Breast epithelium (tissue), 4 donors: ENCODE measurements at regions not wholly inside any gene's neighbourhood (a gene's known extent, or its start where the extent isn't known, plus 50 kb on each side); places are given as distances from the start of the nearest gene placed in this dataset.

Source experiments
- DNase-seq, 2 donors: peaks; one replicate each; pipeline ENCODE4 v3.0.0-alpha.2; 2019; ENCODE audit warnings: low spot score in 2 of 2
- H3K27ac ChIP-seq, 2 donors: fragments of 200-600 bp; sonication (generic) in 1 of 2; one replicate each; pipeline ENCODE4 v1.5.1; 2016 to 2019; ENCODE audit warnings: mild to moderate bottlenecking in 1 of 2
- H3K27me3 ChIP-seq, 2 donors: fragments of 200-600 bp; sonication (generic) in 1 of 2; one replicate each; pipeline versions ENCODE4 v1.5.1 to v1.6.0; 2017 to 2019; ENCODE audit warnings: control low read depth in 1 of 2, mild to moderate bottlenecking in 1 of 2
- H3K36me3 ChIP-seq: fragments of 200-600 bp; one replicate; pipeline ENCODE4 v1.5.1; 2019
- H3K4me1 ChIP-seq, 2 donors: fragments of 200-600 bp; sonication (generic); one replicate each; pipeline ENCODE4 v1.5.1; 2016 to 2019; ENCODE audit warnings: control low read depth in 1 of 2
- H3K4me3 ChIP-seq, 3 donors: fragments of 200-600 bp; sonication (generic); 1 replicate in 2 of 3; 2 replicates in 1 of 3; pipeline ENCODE4 v1.5.1; 2016 to 2019; ENCODE audit warnings: mild to moderate bottlenecking in 3 of 3, moderate library complexity in 2 of 3
- H3K9me3 ChIP-seq, 2 donors: fragments of 200-600 bp; sonication (generic) in 1 of 2; one replicate each; pipeline ENCODE4 v1.5.1; 2016 to 2019; ENCODE audit warnings: control low read depth in 1 of 2
- POLR2A ChIP-seq: fragments of 450-650 bp; IDR thresholded peaks from one replicate; pipeline ENCODE4 v1.6.1; 2016; ENCODE audit warnings: antibody characterized with exemption, mild to moderate bottlenecking, moderate library complexity
- POLR2AphosphoS5 ChIP-seq, 3 donors: sonication (generic); formaldehyde crosslinking; IDR thresholded peaks; one replicate each; pipeline ENCODE4 v1.6.1; 2017; ENCODE audit warnings: antibody characterized with exemption in 3 of 3
- intact Hi-C: fragments of 100-400 bp; cut with DNase I; formaldehyde crosslinking; loops from one replicate; pipeline ENCODE4 v1.15.1; 2023; ENCODE audit warnings: low total_unique reads
- TF ChIP-seq, protein P1 (sequence below), 3 donors: fragments of 450-650 bp; IDR thresholded peaks; one replicate each; pipeline ENCODE4 v1.5.1; 2016 to 2017; ENCODE audit warnings: antibody characterized with exemption in 3 of 3, mild to moderate bottlenecking in 3 of 3, moderate library complexity in 3 of 3

DNA sequence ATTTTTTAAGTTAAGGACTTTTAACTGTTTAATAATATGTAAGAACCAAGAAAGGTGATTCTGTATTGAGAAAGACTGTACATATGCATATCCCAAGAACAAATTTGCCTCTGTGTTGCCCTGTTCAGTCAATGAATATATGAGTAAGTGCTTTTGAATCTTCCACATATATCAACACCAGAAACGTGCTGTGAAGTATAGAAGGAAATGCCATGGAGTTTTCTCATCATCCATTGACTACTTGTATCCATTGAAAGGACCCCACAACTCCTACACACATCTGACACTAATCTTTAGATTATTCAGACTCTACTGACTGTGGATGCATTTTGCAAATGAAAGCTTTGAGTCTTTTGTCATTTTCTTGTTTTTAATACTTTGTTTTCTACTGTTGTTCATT is 366.9 kb downstream of the S1PR1 start:
- intact Hi-C loops = no loop called here
- TF ChIP-seq, protein P1, sequence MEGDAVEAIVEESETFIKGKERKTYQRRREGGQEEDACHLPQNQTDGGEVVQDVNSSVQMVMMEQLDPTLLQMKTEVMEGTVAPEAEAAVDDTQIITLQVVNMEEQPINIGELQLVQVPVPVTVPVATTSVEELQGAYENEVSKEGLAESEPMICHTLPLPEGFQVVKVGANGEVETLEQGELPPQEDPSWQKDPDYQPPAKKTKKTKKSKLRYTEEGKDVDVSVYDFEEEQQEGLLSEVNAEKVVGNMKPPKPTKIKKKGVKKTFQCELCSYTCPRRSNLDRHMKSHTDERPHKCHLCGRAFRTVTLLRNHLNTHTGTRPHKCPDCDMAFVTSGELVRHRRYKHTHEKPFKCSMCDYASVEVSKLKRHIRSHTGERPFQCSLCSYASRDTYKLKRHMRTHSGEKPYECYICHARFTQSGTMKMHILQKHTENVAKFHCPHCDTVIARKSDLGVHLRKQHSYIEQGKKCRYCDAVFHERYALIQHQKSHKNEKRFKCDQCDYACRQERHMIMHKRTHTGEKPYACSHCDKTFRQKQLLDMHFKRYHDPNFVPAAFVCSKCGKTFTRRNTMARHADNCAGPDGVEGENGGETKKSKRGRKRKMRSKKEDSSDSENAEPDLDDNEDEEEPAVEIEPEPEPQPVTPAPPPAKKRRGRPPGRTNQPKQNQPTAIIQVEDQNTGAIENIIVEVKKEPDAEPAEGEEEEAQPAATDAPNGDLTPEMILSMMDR (IDR thresholded peaks at IDR 0.05) = no peak
- no peak for TF ChIP-seq POLR2AphosphoS5 (IDR thresholded peaks at IDR 0.05)
- no peak for TF ChIP-seq POLR2A
- Histone ChIP-seq H3K27ac (no peak overlapping the region), H3K4me1 (no peaks in the 10 kb centered on the region), H3K27me3 (no peaks in the 10 kb centered on the region), H3K9me3 (peaks cover 4% of the 10 kb centered on the region in 2 donors), H3K4me3 (no peak overlapping the region), H3K36me3 (no peaks in the 10 kb centered on the region)
- DNase-seq = no peak

DNA sequence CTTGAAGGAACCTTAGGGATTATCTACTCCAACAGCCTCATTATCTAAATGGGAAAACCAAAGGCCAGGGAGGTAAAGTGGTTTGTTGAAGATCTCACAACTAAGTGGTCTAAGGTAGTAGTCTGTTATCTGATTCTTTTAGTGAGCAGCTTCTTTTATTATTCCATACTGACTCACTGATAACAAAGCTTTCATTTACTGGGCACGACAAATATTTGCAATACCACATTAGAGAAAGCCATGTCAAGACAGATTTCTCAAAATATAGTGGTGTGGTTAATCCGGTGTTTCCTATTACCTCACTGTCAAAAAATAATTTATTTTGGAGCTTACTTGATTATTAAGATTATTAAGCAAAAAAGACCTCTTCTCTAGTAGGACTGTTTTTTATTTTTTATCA is 369.1 kb downstream of the S1PR1 start:
- TF ChIP-seq, protein P1 (IDR thresholded peaks at IDR 0.05) = no peak
- TF ChIP-seq POLR2AphosphoS5 (IDR thresholded peaks at IDR 0.05) (no peak), POLR2A (no peak)

DNA sequence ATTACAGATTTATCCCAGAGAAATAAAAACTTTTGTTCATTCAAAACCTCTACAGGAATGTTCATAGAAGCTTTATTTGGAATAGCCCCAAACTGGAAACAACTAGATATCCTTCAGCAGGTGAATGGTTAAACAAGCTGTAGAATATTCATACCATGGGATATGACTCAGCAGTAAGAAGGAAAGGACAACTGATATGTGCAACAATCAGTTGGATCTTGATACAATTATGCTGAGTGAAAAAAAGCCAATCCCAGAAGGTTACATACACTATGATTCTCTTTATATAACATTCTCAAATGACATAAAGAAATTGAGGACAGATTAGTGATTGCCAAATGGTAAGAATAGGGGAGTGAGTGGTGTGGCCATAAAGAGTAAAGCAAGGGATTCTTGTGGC is 376.7 kb downstream of the S1PR1 start:
- no peaks in the 10 kb centered on the region for H3K27me3 ChIP-seq
- H3K4me1 ChIP-seq = no peaks in the 10 kb centered on the region
- intact Hi-C loops = loop anchor here (5.0 kb wide), 1 partner anchor 101 kb away; no protein-coding TSS in a partner anchor
- no peaks in the 10 kb centered on the region for H3K36me3 ChIP-seq
- H3K9me3 ChIP-seq = peaks cover 6 to 25% of the 10 kb centered on the region in 2 donors
- no peak overlapping the region for H3K27ac ChIP-seq
- no peak for DNase-seq
- H3K4me3 ChIP-seq = no peak overlapping the region
- TF ChIP-seq POLR2A (no peak), POLR2AphosphoS5 (IDR thresholded peaks at IDR 0.05) (no peak)
- TF ChIP-seq, protein P1 (IDR thresholded peaks at IDR 0.05) = no peak

More for the DNA sequence above, 369.1 kb downstream of the S1PR1 start:
- intact Hi-C loops = loop anchor here (5.0 kb wide), 1 partner anchor 186 kb away; no protein-coding TSS in a partner anchor
- Histone ChIP-seq H3K36me3 (no peaks in the 10 kb centered on the region), H3K9me3 (peaks cover 9 to 23% of the 10 kb centered on the region in 2 donors), H3K4me3 (no peak overlapping the region), H3K27me3 (no peaks in the 10 kb centered on the region), H3K27ac (no peak overlapping the region), H3K4me1 (no peaks in the 10 kb centered on the region)
- DNase-seq = no peak

DNA sequence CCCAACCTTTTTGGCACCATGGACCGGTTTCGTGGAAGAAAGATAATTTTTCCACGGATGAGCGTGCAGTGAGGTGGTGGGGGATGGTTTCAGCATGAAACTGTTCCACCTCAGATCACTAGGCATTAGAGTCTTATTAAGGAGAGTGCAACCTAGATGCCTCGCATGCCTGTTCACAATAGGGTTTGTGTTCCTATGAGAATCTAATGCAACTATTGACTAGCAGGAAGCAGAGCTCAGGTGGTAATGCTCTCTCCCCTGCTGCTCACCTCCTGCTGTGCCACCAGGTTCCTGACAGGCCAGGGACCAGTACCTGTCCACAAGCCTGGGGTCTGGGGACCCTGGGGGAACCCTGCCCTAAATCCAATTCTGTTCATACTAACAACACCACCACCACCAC is 377.8 kb downstream of the OLFM3 start:
- intact Hi-C loops = no loop called here
- no peaks in the 10 kb centered on the region for H3K36me3 ChIP-seq
- H3K4me1 ChIP-seq = no peaks in the 10 kb centered on the region
- no peaks in the 10 kb centered on the region for H3K27me3 ChIP-seq
- TF ChIP-seq, protein P1 (IDR thresholded peaks at IDR 0.05) = no peak
- TF ChIP-seq POLR2AphosphoS5 (IDR thresholded peaks at IDR 0.05) = no peak
- no peak for TF ChIP-seq POLR2A
- no peak overlapping the region for H3K27ac ChIP-seq
- H3K9me3 ChIP-seq = no peaks in the 10 kb centered on the region
- H3K4me3 ChIP-seq = no peak overlapping the region
- no peak for DNase-seq

DNA sequence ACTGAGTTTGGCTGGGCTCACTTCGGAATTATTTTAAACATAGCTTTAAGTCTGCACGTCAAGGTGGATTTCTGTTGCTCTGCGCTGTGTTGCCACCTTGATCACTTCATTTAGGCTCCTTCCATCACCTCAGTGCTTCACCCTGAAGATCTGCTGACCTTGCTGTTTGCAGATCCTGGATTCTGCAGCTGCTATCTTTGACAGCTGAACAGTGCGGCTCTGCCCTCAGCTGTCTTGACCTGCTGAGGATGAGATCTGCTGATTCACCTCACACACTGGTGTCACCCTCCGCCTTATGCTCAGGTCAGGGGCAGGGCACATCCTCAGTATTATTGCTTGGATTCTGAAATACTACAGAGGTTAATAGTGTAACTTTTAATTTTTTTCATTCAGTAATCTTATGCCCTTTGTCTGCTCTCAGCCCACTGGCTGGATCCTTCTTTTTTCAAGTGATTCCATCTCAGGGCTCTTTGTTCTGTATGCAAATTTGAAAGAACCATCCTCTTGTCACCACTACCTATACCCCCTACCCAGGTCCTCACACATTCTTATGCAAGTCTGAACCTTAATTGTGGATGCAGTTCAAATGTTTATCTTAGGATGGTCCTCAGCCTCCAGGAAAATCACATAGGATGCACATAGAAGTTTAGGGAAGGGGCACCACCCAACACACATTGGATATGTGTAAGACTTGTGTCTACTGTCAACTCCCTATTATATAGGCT is 364.0 kb downstream of the OLFM3 start:
- Histone ChIP-seq H3K27ac (no peak overlapping the region), H3K27me3 (no peaks in the 10 kb centered on the region), H3K4me1 (no peaks in the 10 kb centered on the region), H3K9me3 (no peaks in the 10 kb centered on the region), H3K36me3 (no peaks in the 10 kb centered on the region), H3K4me3 (no peak overlapping the region)
- DNase-seq = no peak
- intact Hi-C loops = no loop called here
- no peak for TF ChIP-seq POLR2AphosphoS5 (IDR thresholded peaks at IDR 0.05)
- no peak for TF ChIP-seq POLR2A
